GM23338 (cell line): ENCODE measurements at regions not wholly inside any gene's neighbourhood (a gene's known extent, or its start where the extent isn't known, plus 50 kb on each side); places are given as distances from the start of the nearest gene placed in this dataset.

Source experiments
- ATAC-seq: fragments of 200-7000 bp; cut with Tn5 transposase; 3 replicates; pipeline ENCODE4 v1.9.1; 2020
- DNase-seq: peaks from one replicate; pipeline ENCODE4 v3.0.0-alpha.2; 2015; ENCODE audit warnings: low spot score
- H2AFZ ChIP-seq: fragments of 200-600 bp; sonication (generic); 2 replicates; pipeline ENCODE4 v1.8.0; 2016; ENCODE audit warnings: antibody characterized with exemption, mild to moderate bottlenecking, moderate library complexity
- H3F3A ChIP-seq: fragments of 200-600 bp; sonication (generic); replicated peaks from 2 replicates; pipeline ENCODE4 v1.8.0; 2017; ENCODE audit warnings: antibody characterized with exemption, mixed run types, low read depth
- H3K27ac ChIP-seq: fragments of 200-600 bp; sonication (generic); 2 replicates; pipeline ENCODE4 v1.6.1; 2016; ENCODE audit warnings: low read depth
- H3K27me3 ChIP-seq: fragments of 200-600 bp; sonication (generic); 2 replicates; pipeline ENCODE4 v1.8.0; 2016; ENCODE audit warnings: mild to moderate bottlenecking, mixed run types, moderate library complexity; ENCODE audit not compliant: insufficient read depth
- H3K36me3 ChIP-seq: fragments of 200-600 bp; sonication (generic); 2 replicates; pipeline ENCODE4 v1.8.0; 2016; ENCODE audit warnings: mild to moderate bottlenecking; ENCODE audit not compliant: insufficient read depth
- H3K4me1 ChIP-seq: fragments of 200-600 bp; sonication (generic); 2 replicates; pipeline ENCODE4 v1.8.0; 2016; ENCODE audit warnings: mild to moderate bottlenecking, moderate library complexity; ENCODE audit not compliant: insufficient read depth
- H3K4me2 ChIP-seq: fragments of 200-600 bp; sonication (generic); 2 replicates; pipeline ENCODE4 v1.7.1; 2017; ENCODE audit warnings: mixed run types
- H3K4me3 ChIP-seq: fragments of 200-600 bp; sonication (generic); 2 replicates; pipeline ENCODE4 v1.6.1; 2016; ENCODE audit warnings: mixed run types
- H3K79me2 ChIP-seq: fragments of 200-600 bp; sonication (generic); replicated peaks from 2 replicates; pipeline ENCODE4 v1.8.0; 2017; ENCODE audit warnings: mild to moderate bottlenecking; ENCODE audit not compliant: insufficient read depth
- H3K9me2 ChIP-seq: fragments of 200-600 bp; sonication (generic); 2 replicates; pipeline ENCODE4 v1.8.0; 2017; ENCODE audit not compliant: insufficient read depth
- H4K20me1 ChIP-seq: fragments of 200-600 bp; sonication (generic); replicated peaks from 2 replicates; pipeline ENCODE4 v1.8.0; 2017; ENCODE audit warnings: mild to moderate bottlenecking; ENCODE audit not compliant: insufficient read depth
- H3K27ac Mint-ChIP-seq: 2 replicates; pipeline ENCODE4 v1.8.0; 2020; ENCODE audit warnings: inconsistent platforms, mild to moderate bottlenecking, moderate library complexity, mixed read lengths
- H3K27me3 Mint-ChIP-seq: 3 replicates; pipeline ENCODE4 v1.8.0; 2022; ENCODE audit warnings: low read depth, mild to moderate bottlenecking, moderate library complexity, mixed read lengths, inconsistent platforms; ENCODE audit not compliant: insufficient read depth, poor library complexity
- H3K36me3 Mint-ChIP-seq: 3 replicates; pipeline ENCODE4 v1.8.0; 2021; ENCODE audit warnings: low read depth, mild to moderate bottlenecking, inconsistent platforms, moderate library complexity, mixed read lengths
- H3K4me1 Mint-ChIP-seq: 3 replicates; pipeline ENCODE4 v1.8.0; 2020; ENCODE audit warnings: mild to moderate bottlenecking, inconsistent platforms, mixed read lengths
- H3K4me3 Mint-ChIP-seq: 3 replicates; pipeline ENCODE4 v1.8.0; 2021; ENCODE audit warnings: moderate library complexity, mild to moderate bottlenecking, inconsistent platforms, mixed read lengths
- H3K9me3 Mint-ChIP-seq: 3 replicates; pipeline ENCODE4 v1.8.0; 2020; ENCODE audit warnings: moderate library complexity, mild to moderate bottlenecking, inconsistent platforms, mixed read lengths
- CREB1 ChIP-seq: fragments of 250-450 bp; sonication (Bioruptor Pico); IDR thresholded peaks from 2 replicates; pipeline ENCODE4 v1.5.0; 2020; ENCODE audit warnings: low read depth, mild to moderate bottlenecking, moderate library complexity
- EZH2 ChIP-seq: fragments of 200-600 bp; sonication (generic); IDR thresholded peaks from one replicate; pipeline ENCODE4 v1.8.0; 2017; ENCODE audit warnings: antibody characterized with exemption, mild to moderate bottlenecking, low read depth; ENCODE audit not compliant: unreplicated experiment
- EZH2phosphoT487 ChIP-seq: fragments of 200-600 bp; sonication (generic); IDR thresholded peaks from one replicate; pipeline ENCODE4 v1.8.1; 2018; ENCODE audit warnings: antibody characterized with exemption; ENCODE audit not compliant: unreplicated experiment
- JUNB ChIP-seq: IDR thresholded peaks from one replicate; pipeline ENCODE4 v1.6.1; 2016; ENCODE audit warnings: antibody characterized with exemption; ENCODE audit not compliant: unreplicated experiment
- POLR2AphosphoS5 ChIP-seq: IDR thresholded peaks from 2 replicates; pipeline ENCODE4 v1.6.1; 2016; ENCODE audit warnings: antibody characterized with exemption, low read depth
- STAT1 ChIP-seq: IDR thresholded peaks from one replicate; pipeline ENCODE4 v1.6.1; 2016; ENCODE audit warnings: antibody characterized with exemption; ENCODE audit not compliant: unreplicated experiment
- TF ChIP-seq, protein P1 (sequence below): IDR thresholded peaks from one replicate; pipeline ENCODE4 v1.6.1; 2018; ENCODE audit warnings: antibody characterized with exemption; ENCODE audit not compliant: unreplicated experiment
- TF ChIP-seq, protein P2 (sequence below), 2 experiments: fragments of 200-600 bp in 1 of 2; sonication (generic) in 1 of 2; conservative IDR thresholded peaks; 2 replicates each; pipeline versions ENCODE4 v1.5.1 to v1.6.1; 2016 to 2017; ENCODE audit warnings: antibody characterized with exemption in 2 of 2, low read depth in 2 of 2, mild to moderate bottlenecking in 2 of 2, moderate library complexity in 1 of 2
- TF ChIP-seq, protein P3 (sequence below): IDR thresholded peaks from 2 replicates; pipeline ENCODE4 v1.6.1; 2016; ENCODE audit warnings: antibody characterized with exemption
- TF ChIP-seq, protein P4 (sequence below): fragments of 250-450 bp; sonication (Bioruptor Pico); IDR thresholded peaks from 2 replicates; pipeline ENCODE4 v1.5.0; 2020; ENCODE audit warnings: mild to moderate bottlenecking, moderate library complexity

DNA sequence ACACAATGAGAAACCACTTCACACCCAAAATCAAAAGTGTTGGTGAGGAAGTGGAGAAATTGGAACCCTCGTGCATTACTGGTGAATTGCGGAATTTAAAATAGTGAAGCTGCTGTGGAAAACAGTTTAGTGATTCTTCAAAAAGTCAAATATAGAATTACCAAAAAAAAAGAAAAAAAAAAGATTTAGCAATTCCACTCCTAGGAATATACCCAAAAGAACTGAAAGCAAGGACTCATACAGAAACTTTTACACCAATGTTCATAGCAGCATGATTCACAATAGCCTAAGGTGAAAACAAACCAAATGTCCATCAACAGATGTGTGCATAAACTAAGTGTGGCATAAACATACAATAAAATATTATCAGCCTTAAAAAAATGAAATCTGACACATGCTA is 364.3 kb upstream of the FAM241A start:
- Mint-ChIP-seq H3K4me1 (peaks cover 6% of the 10 kb centered on the region; the same call in 1 of the 3 replicates), H3K27ac (no peak overlapping the region), H3K36me3 (no peaks in the 10 kb centered on the region), H3K27me3 (peaks cover 6% of the 10 kb centered on the region), H3K9me3 (no peaks in the 10 kb centered on the region), H3K4me3 (no peak overlapping the region)
- H3K4me1 ChIP-seq = peaks cover 4% of the 10 kb centered on the region; the same call in 1 of the 2 replicates
- ATAC-seq (no peak), DNase-seq (no peak)
- H2AFZ ChIP-seq = no peak overlapping the region
- H3K9me2 ChIP-seq = no peaks in the 10 kb centered on the region
- H3K36me3 ChIP-seq = no peaks in the 10 kb centered on the region
- H3K4me3 ChIP-seq = no peak overlapping the region
- no peaks in the 10 kb centered on the region for H3K27me3 ChIP-seq
- no peaks in the 10 kb centered on the region for H3K79me2 ChIP-seq
- no peak overlapping the region for H3K27ac ChIP-seq
- H3K4me2 ChIP-seq = no peak overlapping the region
- H4K20me1 ChIP-seq = no peaks in the 10 kb centered on the region
- H3F3A ChIP-seq = no peaks in the 10 kb centered on the region
- TF ChIP-seq, protein P1, sequence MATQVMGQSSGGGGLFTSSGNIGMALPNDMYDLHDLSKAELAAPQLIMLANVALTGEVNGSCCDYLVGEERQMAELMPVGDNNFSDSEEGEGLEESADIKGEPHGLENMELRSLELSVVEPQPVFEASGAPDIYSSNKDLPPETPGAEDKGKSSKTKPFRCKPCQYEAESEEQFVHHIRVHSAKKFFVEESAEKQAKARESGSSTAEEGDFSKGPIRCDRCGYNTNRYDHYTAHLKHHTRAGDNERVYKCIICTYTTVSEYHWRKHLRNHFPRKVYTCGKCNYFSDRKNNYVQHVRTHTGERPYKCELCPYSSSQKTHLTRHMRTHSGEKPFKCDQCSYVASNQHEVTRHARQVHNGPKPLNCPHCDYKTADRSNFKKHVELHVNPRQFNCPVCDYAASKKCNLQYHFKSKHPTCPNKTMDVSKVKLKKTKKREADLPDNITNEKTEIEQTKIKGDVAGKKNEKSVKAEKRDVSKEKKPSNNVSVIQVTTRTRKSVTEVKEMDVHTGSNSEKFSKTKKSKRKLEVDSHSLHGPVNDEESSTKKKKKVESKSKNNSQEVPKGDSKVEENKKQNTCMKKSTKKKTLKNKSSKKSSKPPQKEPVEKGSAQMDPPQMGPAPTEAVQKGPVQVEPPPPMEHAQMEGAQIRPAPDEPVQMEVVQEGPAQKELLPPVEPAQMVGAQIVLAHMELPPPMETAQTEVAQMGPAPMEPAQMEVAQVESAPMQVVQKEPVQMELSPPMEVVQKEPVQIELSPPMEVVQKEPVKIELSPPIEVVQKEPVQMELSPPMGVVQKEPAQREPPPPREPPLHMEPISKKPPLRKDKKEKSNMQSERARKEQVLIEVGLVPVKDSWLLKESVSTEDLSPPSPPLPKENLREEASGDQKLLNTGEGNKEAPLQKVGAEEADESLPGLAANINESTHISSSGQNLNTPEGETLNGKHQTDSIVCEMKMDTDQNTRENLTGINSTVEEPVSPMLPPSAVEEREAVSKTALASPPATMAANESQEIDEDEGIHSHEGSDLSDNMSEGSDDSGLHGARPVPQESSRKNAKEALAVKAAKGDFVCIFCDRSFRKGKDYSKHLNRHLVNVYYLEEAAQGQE = no peak
- TF ChIP-seq, protein P2, sequence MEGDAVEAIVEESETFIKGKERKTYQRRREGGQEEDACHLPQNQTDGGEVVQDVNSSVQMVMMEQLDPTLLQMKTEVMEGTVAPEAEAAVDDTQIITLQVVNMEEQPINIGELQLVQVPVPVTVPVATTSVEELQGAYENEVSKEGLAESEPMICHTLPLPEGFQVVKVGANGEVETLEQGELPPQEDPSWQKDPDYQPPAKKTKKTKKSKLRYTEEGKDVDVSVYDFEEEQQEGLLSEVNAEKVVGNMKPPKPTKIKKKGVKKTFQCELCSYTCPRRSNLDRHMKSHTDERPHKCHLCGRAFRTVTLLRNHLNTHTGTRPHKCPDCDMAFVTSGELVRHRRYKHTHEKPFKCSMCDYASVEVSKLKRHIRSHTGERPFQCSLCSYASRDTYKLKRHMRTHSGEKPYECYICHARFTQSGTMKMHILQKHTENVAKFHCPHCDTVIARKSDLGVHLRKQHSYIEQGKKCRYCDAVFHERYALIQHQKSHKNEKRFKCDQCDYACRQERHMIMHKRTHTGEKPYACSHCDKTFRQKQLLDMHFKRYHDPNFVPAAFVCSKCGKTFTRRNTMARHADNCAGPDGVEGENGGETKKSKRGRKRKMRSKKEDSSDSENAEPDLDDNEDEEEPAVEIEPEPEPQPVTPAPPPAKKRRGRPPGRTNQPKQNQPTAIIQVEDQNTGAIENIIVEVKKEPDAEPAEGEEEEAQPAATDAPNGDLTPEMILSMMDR (conservative IDR thresholded peaks at IDR 0.05; ENCODE audit: low read depth in 2 of 2) = no peak
- no peak for TF ChIP-seq CREB1 (CRISPR knock-in tag)
- no peak for TF ChIP-seq JUNB
- TF ChIP-seq STAT1 = no peak
- no peak for TF ChIP-seq EZH2
- no peak for TF ChIP-seq POLR2AphosphoS5
- no peak for TF ChIP-seq EZH2phosphoT487
- TF ChIP-seq, protein P3, sequence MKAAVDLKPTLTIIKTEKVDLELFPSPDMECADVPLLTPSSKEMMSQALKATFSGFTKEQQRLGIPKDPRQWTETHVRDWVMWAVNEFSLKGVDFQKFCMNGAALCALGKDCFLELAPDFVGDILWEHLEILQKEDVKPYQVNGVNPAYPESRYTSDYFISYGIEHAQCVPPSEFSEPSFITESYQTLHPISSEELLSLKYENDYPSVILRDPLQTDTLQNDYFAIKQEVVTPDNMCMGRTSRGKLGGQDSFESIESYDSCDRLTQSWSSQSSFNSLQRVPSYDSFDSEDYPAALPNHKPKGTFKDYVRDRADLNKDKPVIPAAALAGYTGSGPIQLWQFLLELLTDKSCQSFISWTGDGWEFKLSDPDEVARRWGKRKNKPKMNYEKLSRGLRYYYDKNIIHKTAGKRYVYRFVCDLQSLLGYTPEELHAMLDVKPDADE = no peak
- TF ChIP-seq, protein P4, sequence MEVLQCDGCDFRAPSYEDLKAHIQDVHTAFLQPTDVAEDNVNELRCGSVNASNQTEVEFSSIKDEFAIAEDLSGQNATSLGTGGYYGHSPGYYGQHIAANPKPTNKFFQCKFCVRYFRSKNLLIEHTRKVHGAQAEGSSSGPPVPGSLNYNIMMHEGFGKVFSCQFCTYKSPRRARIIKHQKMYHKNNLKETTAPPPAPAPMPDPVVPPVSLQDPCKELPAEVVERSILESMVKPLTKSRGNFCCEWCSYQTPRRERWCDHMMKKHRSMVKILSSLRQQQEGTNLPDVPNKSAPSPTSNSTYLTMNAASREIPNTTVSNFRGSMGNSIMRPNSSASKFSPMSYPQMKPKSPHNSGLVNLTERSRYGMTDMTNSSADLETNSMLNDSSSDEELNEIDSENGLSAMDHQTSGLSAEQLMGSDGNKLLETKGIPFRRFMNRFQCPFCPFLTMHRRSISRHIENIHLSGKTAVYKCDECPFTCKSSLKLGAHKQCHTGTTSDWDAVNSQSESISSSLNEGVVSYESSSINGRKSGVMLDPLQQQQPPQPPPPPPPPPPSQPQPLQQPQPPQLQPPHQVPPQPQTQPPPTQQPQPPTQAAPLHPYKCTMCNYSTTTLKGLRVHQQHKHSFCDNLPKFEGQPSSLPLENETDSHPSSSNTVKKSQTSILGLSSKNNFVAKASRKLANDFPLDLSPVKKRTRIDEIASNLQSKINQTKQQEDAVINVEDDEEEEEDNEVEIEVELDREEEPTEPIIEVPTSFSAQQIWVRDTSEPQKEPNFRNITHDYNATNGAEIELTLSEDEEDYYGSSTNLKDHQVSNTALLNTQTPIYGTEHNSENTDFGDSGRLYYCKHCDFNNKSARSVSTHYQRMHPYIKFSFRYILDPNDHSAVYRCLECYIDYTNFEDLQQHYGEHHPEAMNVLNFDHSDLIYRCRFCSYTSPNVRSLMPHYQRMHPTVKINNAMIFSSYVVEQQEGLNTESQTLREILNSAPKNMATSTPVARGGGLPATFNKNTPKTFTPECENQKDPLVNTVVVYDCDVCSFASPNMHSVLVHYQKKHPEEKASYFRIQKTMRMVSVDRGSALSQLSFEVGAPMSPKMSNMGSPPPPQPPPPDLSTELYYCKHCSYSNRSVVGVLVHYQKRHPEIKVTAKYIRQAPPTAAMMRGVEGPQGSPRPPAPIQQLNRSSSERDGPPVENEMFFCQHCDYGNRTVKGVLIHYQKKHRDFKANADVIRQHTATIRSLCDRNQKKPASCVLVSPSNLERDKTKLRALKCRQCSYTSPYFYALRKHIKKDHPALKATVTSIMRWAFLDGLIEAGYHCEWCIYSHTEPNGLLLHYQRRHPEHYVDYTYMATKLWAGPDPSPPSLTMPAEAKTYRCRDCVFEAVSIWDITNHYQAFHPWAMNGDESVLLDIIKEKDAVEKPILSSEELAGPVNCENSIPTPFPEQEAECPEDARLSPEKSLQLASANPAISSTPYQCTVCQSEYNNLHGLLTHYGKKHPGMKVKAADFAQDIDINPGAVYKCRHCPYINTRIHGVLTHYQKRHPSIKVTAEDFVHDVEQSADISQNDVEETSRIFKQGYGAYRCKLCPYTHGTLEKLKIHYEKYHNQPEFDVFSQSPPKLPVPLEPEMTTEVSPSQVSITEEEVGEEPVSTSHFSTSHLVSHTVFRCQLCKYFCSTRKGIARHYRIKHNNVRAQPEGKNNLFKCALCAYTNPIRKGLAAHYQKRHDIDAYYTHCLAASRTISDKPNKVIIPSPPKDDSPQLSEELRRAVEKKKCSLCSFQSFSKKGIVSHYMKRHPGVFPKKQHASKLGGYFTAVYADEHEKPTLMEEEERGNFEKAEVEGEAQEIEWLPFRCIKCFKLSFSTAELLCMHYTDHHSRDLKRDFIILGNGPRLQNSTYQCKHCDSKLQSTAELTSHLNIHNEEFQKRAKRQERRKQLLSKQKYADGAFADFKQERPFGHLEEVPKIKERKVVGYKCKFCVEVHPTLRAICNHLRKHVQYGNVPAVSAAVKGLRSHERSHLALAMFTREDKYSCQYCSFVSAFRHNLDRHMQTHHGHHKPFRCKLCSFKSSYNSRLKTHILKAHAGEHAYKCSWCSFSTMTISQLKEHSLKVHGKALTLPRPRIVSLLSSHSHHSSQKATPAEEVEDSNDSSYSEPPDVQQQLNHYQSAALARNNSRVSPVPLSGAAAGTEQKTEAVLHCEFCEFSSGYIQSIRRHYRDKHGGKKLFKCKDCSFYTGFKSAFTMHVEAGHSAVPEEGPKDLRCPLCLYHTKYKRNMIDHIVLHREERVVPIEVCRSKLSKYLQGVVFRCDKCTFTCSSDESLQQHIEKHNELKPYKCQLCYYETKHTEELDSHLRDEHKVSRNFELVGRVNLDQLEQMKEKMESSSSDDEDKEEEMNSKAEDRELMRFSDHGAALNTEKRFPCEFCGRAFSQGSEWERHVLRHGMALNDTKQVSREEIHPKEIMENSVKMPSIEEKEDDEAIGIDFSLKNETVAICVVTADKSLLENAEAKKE (CRISPR knock-in tag) = no peak
